Erythroblast (primary cell): ENCODE measurements at regions not wholly inside any gene's neighbourhood (a gene's known extent, or its start where the extent isn't known, plus 50 kb on each side); places are given as distances from the start of the nearest gene placed in this dataset.

Experiments used
- GATA1 ChIP-seq: IDR thresholded peaks from 2 replicates; pipeline ENCODE4 v1.6.1; 2011; ENCODE audit warnings: low read depth, mild to moderate bottlenecking, control low read depth, low read length, moderate library complexity
- POLR2A ChIP-seq: IDR thresholded peaks from 2 replicates; pipeline ENCODE4 v1.6.1; 2011; ENCODE audit warnings: mild to moderate bottlenecking, low read length

DNA sequence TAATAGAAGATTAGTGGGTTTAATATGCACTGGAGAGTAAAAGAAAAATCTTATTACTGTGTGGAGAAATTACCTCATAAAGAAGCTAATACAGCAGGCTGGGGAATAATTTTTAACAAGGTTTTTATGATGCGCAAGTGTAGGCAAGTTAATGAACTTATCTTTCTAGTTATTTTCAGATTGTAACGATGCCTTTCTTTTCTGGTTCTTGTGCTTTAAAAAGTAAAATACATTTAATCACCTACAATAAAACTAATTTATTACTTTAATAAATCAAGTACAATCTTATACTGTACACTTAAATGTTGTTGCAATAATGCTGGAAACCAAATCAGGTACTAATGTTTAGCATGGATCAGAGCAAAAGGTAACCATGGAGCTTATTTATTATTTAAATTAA, 266.6 kb downstream of the ZIC1 start:
- TF ChIP-seq POLR2A: no peak
- TF ChIP-seq GATA1: no peak
